ENCODE measurements at regions not wholly inside any gene's neighbourhood (a gene's known extent, or its start where the extent isn't known, plus 50 kb on each side); places are given as distances from the start of the nearest gene placed in this dataset.

- H3K4me2 ChIP-seq (ENCODE audit: insufficient read depth, low read length), result no peak overlapping the region
- H3K79me2 ChIP-seq (ENCODE audit: control insufficient read depth, insufficient read depth, low read length), result no peaks in the 10 kb centered on the region
- no peaks in the 10 kb centered on the region for H3K27me3 ChIP-seq (ENCODE audit: control insufficient read depth in 2 of 2, insufficient read depth in 2 of 2, low read length in 2 of 2)
- FAIRE-seq, result no peak
- no peak overlapping the region for H3K27ac ChIP-seq (ENCODE audit: insufficient read depth, low read depth, low read length)
- H3K4me3 ChIP-seq (replicated peaks in 1 of 3; ENCODE audit: insufficient read depth in 1 of 3, low read depth in 1 of 3, low read length in 3 of 3), result no peak overlapping the region
- POLR2A ChIA-PET, result no interaction called here
- H3K9me3 ChIP-seq (replicated peaks; ENCODE audit: control insufficient read depth, insufficient read depth, low read length), result no peaks in the 10 kb centered on the region
- intact Hi-C loops (cut with micrococcal nuclease), result no loop called here
- TF ChIP-seq MYC (IDR thresholded peaks at IDR 0.05; ENCODE audit: low read depth, low read length) (no peak), JUN (IDR thresholded peaks at IDR 0.05; ENCODE audit: borderline replicate concordance, insufficient read depth, insufficient read length, low read depth) (no peak), POLR2AphosphoS5 (IDR thresholded peaks at IDR 0.05; ENCODE audit: insufficient read depth, low read depth, low read length) (no peak), POLR2A (IDR thresholded peaks at IDR 0.05; ENCODE audit: low read depth, low read length) (no peak), MAX (IDR thresholded peaks at IDR 0.05; ENCODE audit: insufficient read depth, insufficient read length) (no peak), GATA2 (IDR thresholded peaks at IDR 0.05; ENCODE audit: insufficient read depth, insufficient read length, low read depth, low read length) (no peak)
- TF ChIP-seq, protein P1, sequence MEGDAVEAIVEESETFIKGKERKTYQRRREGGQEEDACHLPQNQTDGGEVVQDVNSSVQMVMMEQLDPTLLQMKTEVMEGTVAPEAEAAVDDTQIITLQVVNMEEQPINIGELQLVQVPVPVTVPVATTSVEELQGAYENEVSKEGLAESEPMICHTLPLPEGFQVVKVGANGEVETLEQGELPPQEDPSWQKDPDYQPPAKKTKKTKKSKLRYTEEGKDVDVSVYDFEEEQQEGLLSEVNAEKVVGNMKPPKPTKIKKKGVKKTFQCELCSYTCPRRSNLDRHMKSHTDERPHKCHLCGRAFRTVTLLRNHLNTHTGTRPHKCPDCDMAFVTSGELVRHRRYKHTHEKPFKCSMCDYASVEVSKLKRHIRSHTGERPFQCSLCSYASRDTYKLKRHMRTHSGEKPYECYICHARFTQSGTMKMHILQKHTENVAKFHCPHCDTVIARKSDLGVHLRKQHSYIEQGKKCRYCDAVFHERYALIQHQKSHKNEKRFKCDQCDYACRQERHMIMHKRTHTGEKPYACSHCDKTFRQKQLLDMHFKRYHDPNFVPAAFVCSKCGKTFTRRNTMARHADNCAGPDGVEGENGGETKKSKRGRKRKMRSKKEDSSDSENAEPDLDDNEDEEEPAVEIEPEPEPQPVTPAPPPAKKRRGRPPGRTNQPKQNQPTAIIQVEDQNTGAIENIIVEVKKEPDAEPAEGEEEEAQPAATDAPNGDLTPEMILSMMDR (IDR thresholded peaks at IDR 0.05; ENCODE audit: extremely low read depth in 1 of 2, insufficient read depth in 1 of 2, low read depth in 1 of 2, low read length in 2 of 2), result no peak
- no peak overlapping the region for H3K9ac ChIP-seq (replicated peaks; ENCODE audit: extremely low read depth, insufficient read depth, low read length)
- DNase-seq (ENCODE audit: low read depth, low spot score), result no peak
- H3K36me3 ChIP-seq (ENCODE audit: control insufficient read depth in 2 of 2, extremely low read depth in 1 of 2, insufficient read depth in 2 of 2, low read length in 2 of 2), result no peaks in the 10 kb centered on the region
- H2AFZ ChIP-seq (ENCODE audit: low read depth, low read length), result no peak overlapping the region
- BruUV-seq (replicated peaks), result no TSS peak
- CTCF ChIA-PET, result no interaction called here
- H3K4me1 ChIP-seq (ENCODE audit: control insufficient read depth, extremely low read depth, insufficient read depth, low read length), result no peaks in the 10 kb centered on the region
- H4K20me1 ChIP-seq (replicated peaks; ENCODE audit: control insufficient read depth, extremely low read depth, insufficient read depth, low read length), result no peaks in the 10 kb centered on the region
- no peaks in the 10 kb centered on the region for H3K9me1 ChIP-seq (replicated peaks; ENCODE audit: control insufficient read depth, extremely low read depth, insufficient read depth, low read length)
- dilution Hi-C loops (cut with MboI; ENCODE audit: extremely low pct_ligation_motif_present, low sequenced_read_pairs), result no loop called here
Measured at GRCh38 chr5:124185716-124186115, 560.7 kb downstream of the ZNF608 start.

Measured in endothelial cell of umbilical vein (primary cell).